Neuron (in vitro differentiated cells): ENCODE measurements at regions not wholly inside any gene's neighbourhood (a gene's known extent, or its start where the extent isn't known, plus 50 kb on each side); places are given as distances from the start of the nearest gene placed in this dataset.

Experiments used
- H2AFZ ChIP-seq: one replicate; pipeline ENCODE4 v1.6.1; 2013; ENCODE audit warnings: low read depth, mild to moderate bottlenecking, inconsistent platforms, low read length, moderate library complexity
- H3K27me3 ChIP-seq: one replicate; pipeline ENCODE4 v1.6.1; 2013; ENCODE audit warnings: low read length; ENCODE audit not compliant: insufficient read depth
- H3K36me3 ChIP-seq: one replicate; pipeline ENCODE4 v1.6.1; 2013; ENCODE audit warnings: low read length; ENCODE audit not compliant: insufficient read depth
- H3K4me1 ChIP-seq: one replicate; pipeline ENCODE4 v1.6.1; 2013; ENCODE audit warnings: low read length; ENCODE audit not compliant: insufficient read depth
- H3K4me3 ChIP-seq: 2 replicates; pipeline ENCODE4 v1.5.1; 2013; ENCODE audit warnings: mild to moderate bottlenecking, low read length, moderate library complexity
- H3K9me3 ChIP-seq: one replicate; pipeline ENCODE4 v1.6.1; 2013; ENCODE audit warnings: low read length

DNA sequence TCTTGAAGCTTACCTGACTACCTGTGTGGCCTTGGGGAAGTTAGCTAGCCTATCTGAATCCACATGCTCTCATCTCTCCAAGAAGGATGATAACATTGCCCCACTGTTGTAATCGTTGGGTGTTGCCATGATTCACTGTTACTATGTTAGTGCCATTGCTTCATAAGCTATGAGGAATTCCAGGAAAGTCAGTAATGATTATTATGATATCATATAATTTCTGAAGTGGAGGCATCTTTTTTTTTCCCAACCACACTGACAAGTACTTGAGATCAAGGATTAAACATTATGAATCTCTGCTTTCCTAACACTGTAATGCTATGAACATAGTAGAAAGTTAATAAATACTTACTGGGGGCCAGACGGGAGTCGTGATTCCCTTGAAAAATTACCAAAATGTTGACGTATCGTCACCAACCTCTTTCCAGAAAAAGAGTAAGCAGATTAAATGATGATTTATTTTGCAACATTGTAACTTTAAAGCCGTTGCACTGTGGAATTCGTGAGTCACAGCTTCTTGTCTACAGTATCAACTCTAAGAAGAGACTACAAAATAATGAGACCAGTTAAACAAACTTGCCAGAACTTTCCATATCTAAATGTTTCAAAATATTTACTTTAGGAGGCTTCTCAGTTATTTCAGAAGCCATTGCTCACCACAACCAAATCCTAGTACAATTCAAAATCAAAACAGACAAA is 459.9 kb downstream of the PIK3C3 start:
- Histone ChIP-seq H3K9me3 (no peaks in the 10 kb centered on the region), H3K4me1 (peaks cover 8% of the 10 kb centered on the region), H3K36me3 (no peaks in the 10 kb centered on the region), H3K27me3 (no peaks in the 10 kb centered on the region), H2AFZ (no peak overlapping the region), H3K4me3 (no peak overlapping the region)

DNA sequence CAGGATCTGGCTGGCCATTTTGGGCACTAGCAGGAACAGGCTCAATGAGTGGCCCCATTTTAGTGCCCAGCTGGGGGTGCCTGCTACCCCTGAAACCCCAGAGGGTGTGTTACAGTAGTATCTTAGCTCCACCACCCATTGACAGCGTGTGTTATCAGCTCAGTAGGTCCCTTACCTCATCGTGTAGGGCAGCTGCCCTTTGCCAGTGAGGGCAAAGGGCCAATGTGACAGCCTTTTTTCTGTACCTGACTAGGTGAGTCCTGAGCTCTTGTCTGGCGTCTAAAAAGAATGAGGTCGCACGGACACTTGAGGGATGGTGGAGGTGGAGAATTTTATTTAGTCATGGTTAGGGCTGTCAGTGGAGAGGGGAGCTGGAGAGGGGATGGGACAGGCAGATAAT is 462.2 kb downstream of the PIK3C3 start:
- H3K4me1 ChIP-seq, result peaks cover 7% of the 10 kb centered on the region
- no peak overlapping the region for H3K4me3 ChIP-seq
- no peaks in the 10 kb centered on the region for H3K36me3 ChIP-seq
- H2AFZ ChIP-seq, result no peak overlapping the region
- H3K9me3 ChIP-seq, result no peaks in the 10 kb centered on the region
- H3K27me3 ChIP-seq, result no peaks in the 10 kb centered on the region

- no peaks in the 10 kb centered on the region for H3K27me3 ChIP-seq
Measured at GRCh38 chr18:42418121-42418520, 463.1 kb downstream of the PIK3C3 start.

GRCh38 chr18:42425025-42425424 is 470.0 kb downstream of the PIK3C3 start:
- no peaks in the 10 kb centered on the region for H3K9me3 ChIP-seq
- no peaks in the 10 kb centered on the region for H3K4me1 ChIP-seq
- H2AFZ ChIP-seq, result no peak overlapping the region
- H3K27me3 ChIP-seq, result no peaks in the 10 kb centered on the region
- no peaks in the 10 kb centered on the region for H3K36me3 ChIP-seq
- H3K4me3 ChIP-seq, result no peak overlapping the region

More at GRCh38 chr18:42418121-42418520, 463.1 kb downstream of the PIK3C3 start:
- H2AFZ ChIP-seq, result no peak overlapping the region
- H3K4me3 ChIP-seq, result no peak overlapping the region
- H3K36me3 ChIP-seq, result no peaks in the 10 kb centered on the region
- H3K4me1 ChIP-seq, result no peaks in the 10 kb centered on the region
- H3K9me3 ChIP-seq, result no peaks in the 10 kb centered on the region

- H3K4me1 ChIP-seq, result no peaks in the 10 kb centered on the region
- H3K36me3 ChIP-seq, result no peaks in the 10 kb centered on the region
- H3K27me3 ChIP-seq, result no peaks in the 10 kb centered on the region
- H3K9me3 ChIP-seq, result no peaks in the 10 kb centered on the region
- H2AFZ ChIP-seq, result no peak overlapping the region
- H3K4me3 ChIP-seq, result no peak overlapping the region
Measured at GRCh38 chr18:42426496-42427015, 471.5 kb downstream of the PIK3C3 start.

GRCh38 chr18:42429196-42429595 is 474.2 kb downstream of the PIK3C3 start:
- Histone ChIP-seq H3K36me3 (no peaks in the 10 kb centered on the region), H2AFZ (no peak overlapping the region)

DNA sequence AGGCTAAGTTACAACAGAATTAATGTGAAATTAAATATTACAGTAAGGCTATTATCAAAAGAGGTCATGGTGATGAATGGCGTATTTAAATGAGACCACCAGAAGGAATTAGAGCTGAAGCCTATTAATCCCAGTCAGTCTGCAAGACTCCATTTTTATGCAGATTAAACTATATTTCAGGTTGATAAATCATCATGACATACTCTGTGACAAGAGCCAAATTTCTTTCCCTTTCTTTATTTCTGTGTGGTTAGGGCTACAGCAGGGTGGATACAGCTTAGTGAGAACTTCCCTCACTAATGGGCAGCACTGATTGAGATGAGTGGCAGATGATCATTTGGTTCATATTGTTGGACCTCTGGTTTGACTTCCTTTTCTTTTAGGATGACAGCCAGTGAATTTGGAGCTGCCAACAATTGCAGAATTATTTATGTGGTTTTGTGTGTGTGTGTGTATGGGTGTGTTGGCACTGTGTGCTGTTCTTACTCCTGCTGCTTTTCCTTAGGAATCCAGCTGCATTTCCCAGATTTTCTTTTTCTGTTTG is 481.3 kb downstream of the PIK3C3 start:
- H3K27me3 ChIP-seq, result peaks cover 4% of the 10 kb centered on the region
- H2AFZ ChIP-seq, result no peak overlapping the region
- no peaks in the 10 kb centered on the region for H3K9me3 ChIP-seq
- no peaks in the 10 kb centered on the region for H3K36me3 ChIP-seq
- H3K4me3 ChIP-seq, result no peak overlapping the region
- no peaks in the 10 kb centered on the region for H3K4me1 ChIP-seq

More at GRCh38 chr18:42429196-42429595, 474.2 kb downstream of the PIK3C3 start:
- Histone ChIP-seq H3K4me3 (no peak overlapping the region), H3K27me3 (peaks cover 4% of the 10 kb centered on the region), H3K4me1 (no peaks in the 10 kb centered on the region), H3K9me3 (no peaks in the 10 kb centered on the region)

DNA sequence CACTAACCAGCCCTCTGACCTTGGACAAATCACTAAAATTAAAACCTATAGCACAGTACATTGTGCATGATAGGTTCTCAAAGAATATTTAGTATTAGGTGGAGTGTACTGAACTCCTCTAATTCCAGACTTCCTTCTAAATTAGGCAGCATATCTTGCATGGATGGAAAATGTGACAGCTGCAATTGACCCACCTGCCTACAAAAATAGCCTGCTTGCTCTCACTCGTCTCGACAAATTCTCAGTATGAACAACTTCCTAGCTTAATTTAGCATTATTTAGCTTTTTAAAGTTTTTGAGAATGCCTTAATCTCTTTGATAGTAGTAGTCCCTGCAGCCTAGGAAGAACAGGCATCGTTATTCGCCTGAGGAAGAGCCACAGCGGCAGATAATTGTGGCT is 482.0 kb downstream of the PIK3C3 start:
- H3K36me3 ChIP-seq, result no peaks in the 10 kb centered on the region
- peaks cover 4% of the 10 kb centered on the region for H3K27me3 ChIP-seq
- H3K4me3 ChIP-seq, result no peak overlapping the region
- no peaks in the 10 kb centered on the region for H3K4me1 ChIP-seq
- no peak overlapping the region for H2AFZ ChIP-seq
- no peaks in the 10 kb centered on the region for H3K9me3 ChIP-seq

DNA sequence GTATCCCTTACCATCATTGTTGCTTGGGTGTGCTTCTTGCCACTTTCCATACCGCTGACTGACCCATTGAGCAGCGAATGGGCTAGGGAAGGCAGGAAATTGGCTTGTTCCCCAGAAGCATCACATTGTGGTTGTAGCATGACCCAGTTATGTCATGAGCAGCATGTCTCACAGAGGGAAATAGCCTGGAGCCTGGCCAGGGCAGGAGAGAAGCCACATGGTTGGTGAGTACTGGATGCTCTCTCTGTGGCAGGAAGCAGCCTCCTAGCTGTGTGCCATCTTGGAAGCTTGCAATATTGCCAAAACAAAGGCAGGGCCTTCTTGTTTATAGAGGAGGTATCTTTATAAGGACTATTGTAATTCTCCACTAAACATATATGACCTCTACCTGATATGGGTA is 482.6 kb downstream of the PIK3C3 start:
- H3K9me3 ChIP-seq, result no peaks in the 10 kb centered on the region
- no peaks in the 10 kb centered on the region for H3K36me3 ChIP-seq
- no peaks in the 10 kb centered on the region for H3K4me1 ChIP-seq
- H2AFZ ChIP-seq, result no peak overlapping the region
- no peak overlapping the region for H3K4me3 ChIP-seq
- H3K27me3 ChIP-seq, result peaks cover 4% of the 10 kb centered on the region

DNA sequence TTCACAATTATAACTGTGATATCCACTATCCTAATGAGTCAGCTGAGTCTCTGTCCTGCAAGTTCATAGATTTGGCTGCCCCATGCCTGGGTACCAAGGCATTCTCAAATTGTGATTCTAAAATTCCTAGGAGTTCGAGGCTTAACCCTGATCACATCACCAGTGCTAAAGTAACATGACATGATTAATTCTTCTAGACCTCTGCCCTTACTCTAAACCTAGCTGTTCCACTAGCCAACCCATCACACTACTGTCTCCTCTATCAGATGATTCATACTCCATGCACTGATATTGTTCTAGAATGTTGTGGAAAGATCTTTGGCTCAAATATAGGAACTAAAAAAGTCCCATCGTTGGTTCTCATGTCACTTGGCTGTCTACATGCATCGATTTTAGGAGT is 487.6 kb downstream of the PIK3C3 start:
- Histone ChIP-seq H3K9me3 (no peaks in the 10 kb centered on the region), H2AFZ (no peak overlapping the region), H3K27me3 (no peaks in the 10 kb centered on the region), H3K36me3 (no peaks in the 10 kb centered on the region), H3K4me3 (no peak overlapping the region), H3K4me1 (peaks cover 11% of the 10 kb centered on the region)

DNA sequence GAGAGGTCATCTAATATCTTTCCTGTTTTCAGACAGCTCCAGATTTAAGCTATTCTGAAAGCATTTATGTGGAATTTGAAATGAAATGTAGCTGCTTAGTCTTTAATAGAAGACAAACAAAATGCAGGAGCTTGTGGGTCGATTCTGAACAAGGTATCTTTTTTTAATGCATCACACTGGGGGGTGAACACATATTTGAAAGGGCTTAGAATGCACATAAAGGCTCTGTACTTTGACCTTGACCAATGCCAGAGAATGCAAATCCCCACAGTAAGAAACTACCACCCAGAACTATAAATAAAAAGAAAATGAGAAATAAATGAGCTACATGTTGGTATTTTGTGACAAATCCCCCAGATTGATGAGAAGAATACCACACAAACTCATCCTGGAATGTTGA is 489.3 kb downstream of the PIK3C3 start:
- Histone ChIP-seq H2AFZ (no peak overlapping the region), H3K27me3 (no peaks in the 10 kb centered on the region), H3K36me3 (no peaks in the 10 kb centered on the region), H3K4me3 (no peak overlapping the region), H3K4me1 (peaks cover 11% of the 10 kb centered on the region), H3K9me3 (peaks cover 4% of the 10 kb centered on the region)

- no peaks in the 10 kb centered on the region for H3K27me3 ChIP-seq
- H3K9me3 ChIP-seq, result peaks cover 4% of the 10 kb centered on the region
- H3K4me3 ChIP-seq, result no peak overlapping the region
- H2AFZ ChIP-seq, result no peak overlapping the region
- peaks cover 11% of the 10 kb centered on the region for H3K4me1 ChIP-seq
- H3K36me3 ChIP-seq, result no peaks in the 10 kb centered on the region
Measured at GRCh38 chr18:42445359-42445758, 490.3 kb downstream of the PIK3C3 start.

DNA sequence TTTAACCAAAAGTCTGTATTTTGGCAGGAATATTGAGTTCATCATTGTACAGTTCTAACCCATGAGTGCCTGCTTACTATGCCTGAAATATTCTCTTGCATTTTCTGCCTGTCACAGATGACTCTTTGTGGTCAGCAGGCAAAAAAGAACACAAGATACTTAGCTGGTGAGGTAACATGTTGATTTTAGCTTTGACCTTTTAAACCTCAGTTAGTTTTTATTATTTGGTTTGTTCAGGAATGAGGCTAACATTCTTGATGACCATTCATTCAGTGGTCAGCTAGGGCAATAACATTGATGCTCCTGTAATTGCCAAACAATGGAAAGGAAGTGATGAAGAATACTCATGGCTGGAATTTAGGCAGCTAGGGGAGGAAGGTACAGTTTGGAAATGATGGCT is 491.2 kb downstream of the PIK3C3 start:
- H3K9me3 ChIP-seq, result peaks cover 4% of the 10 kb centered on the region

More for the DNA sequence above, 491.2 kb downstream of the PIK3C3 start:
- Histone ChIP-seq H3K4me1 (peaks cover 11% of the 10 kb centered on the region), H3K4me3 (no peak overlapping the region), H3K27me3 (no peaks in the 10 kb centered on the region), H3K36me3 (no peaks in the 10 kb centered on the region), H2AFZ (no peak overlapping the region)
